GM12878 (cell line): ENCODE measurements at regions not wholly inside any gene's neighbourhood (a gene's known extent, or its start where the extent isn't known, plus 50 kb on each side); places are given as distances from the start of the nearest gene placed in this dataset.

Experiments
- ATAC-seq: fragments of 200-7000 bp; cut with Tn5 transposase; 3 replicates; pipeline ENCODE4 v1.9.1; 2020; ENCODE audit warnings: mild to moderate bottlenecking, moderate library complexity
- BruUV-seq: library from RNA; stranded (reverse); fragments of 400-500 nt; replicated peaks from 2 replicates; lab custom pipeline; 2021; lab: Mats Ljungman, UMichigan
- CTCF ChIA-PET: fragments of 300-600 bp; sonication (Branson Sonifier 250); formaldehyde crosslinking; extraction: SDS; loops from one replicate; lab custom pipeline; 2021; ENCODE audit warnings: inconsistent platforms; lab: Yijun Ruan, JAX
- POLR2A ChIA-PET: fragments of 350-600 bp; formaldehyde crosslinking; extraction: SDS; loops from one replicate; lab custom pipeline; 2021; ENCODE audit warnings: inconsistent platforms; lab: Charles Lee
- RAD21 ChIA-PET: fragments of 300-600 bp; sonication (Branson Sonifier 250); formaldehyde crosslinking; loops from one replicate; lab custom pipeline; 2023; ENCODE audit warnings: antibody characterized with exemption; ENCODE audit not compliant: unreplicated experiment; lab: Charles Lee
- SMC1A ChIA-PET: fragments of 300-600 bp; sonication (Branson Sonifier 250); formaldehyde crosslinking; loops from one replicate; lab custom pipeline; 2023; ENCODE audit not compliant: unreplicated experiment, uncharacterized antibody; lab: Charles Lee
- DNase-seq: peaks from one replicate; pipeline ENCODE4 v3.0.0-alpha.2; 2011; ENCODE audit warnings: low read depth, low spot score
- FAIRE-seq: peaks from 3 replicates; lab custom pipeline; 2011; peaks lifted over from hg19 to GRCh38; lab: Jason Lieb, UNC
- H2AFZ ChIP-seq: 2 replicates; pipeline ENCODE4 v1.6.0; 2011; ENCODE audit warnings: low read depth, low read length, control low read depth; ENCODE audit not compliant: control insufficient read depth
- H3K27ac ChIP-seq: 2 replicates; pipeline ENCODE4 v1.5.1; 2011; ENCODE audit warnings: control low read depth; ENCODE audit not compliant: control insufficient read depth, insufficient read depth
- H3K27me3 ChIP-seq, 2 experiments: replicated peaks in 1 of 2; 2 replicates each; pipeline versions ENCODE4 v1.6.0 to v1.6.1; 2011; ENCODE audit warnings: low read length in 1 of 2; ENCODE audit not compliant: control insufficient read depth in 2 of 2, insufficient read depth in 2 of 2
- H3K36me3 ChIP-seq, 2 experiments: 2 replicates each; pipeline ENCODE4 v1.5.1; 2011; ENCODE audit warnings: low read length in 1 of 2; ENCODE audit not compliant: control insufficient read depth in 2 of 2, insufficient read depth in 2 of 2
- H3K4me1 ChIP-seq: 2 replicates; pipeline ENCODE4 v1.6.1; 2011; ENCODE audit warnings: mild to moderate bottlenecking, low read length, moderate library complexity, mixed read lengths; ENCODE audit not compliant: control insufficient read depth, insufficient read depth
- H3K4me2 ChIP-seq: 2 replicates; pipeline ENCODE4 v1.6.0; 2011; ENCODE audit warnings: control low read depth; ENCODE audit not compliant: control insufficient read depth, insufficient read depth
- H3K4me3 ChIP-seq: fragments of 200-600 bp; sonication (generic); 2 replicates; pipeline ENCODE4 v1.5.1; 2016
- H3K79me2 ChIP-seq: 2 replicates; pipeline ENCODE4 v1.6.0; 2011; ENCODE audit warnings: low read length; ENCODE audit not compliant: control insufficient read depth, insufficient read depth
- H3K9ac ChIP-seq: 2 replicates; pipeline ENCODE4 v1.8.0; 2011; ENCODE audit warnings: low read length, control low read depth, mixed read lengths; ENCODE audit not compliant: control insufficient read depth, insufficient read depth
- H3K9me3 ChIP-seq: replicated peaks from 3 replicates; pipeline ENCODE4 v1.5.1; 2011; ENCODE audit warnings: mild to moderate bottlenecking, low read length; ENCODE audit not compliant: control insufficient read depth, insufficient read depth
- H4K20me1 ChIP-seq: 2 replicates; pipeline ENCODE4 v1.6.0; 2011; ENCODE audit not compliant: control insufficient read depth, insufficient read depth
- FOS ChIP-seq: IDR thresholded peaks from 3 replicates; pipeline ENCODE4 v1.6.1; 2011; ENCODE audit warnings: borderline replicate concordance; ENCODE audit not compliant: insufficient read length; ENCODE audit errors: extremely low read depth
- FOXM1 ChIP-seq: IDR thresholded peaks from 2 replicates; pipeline ENCODE4 v1.6.1; 2012; ENCODE audit warnings: low read depth, mild to moderate bottlenecking, inconsistent platforms, low read length, moderate library complexity
- KLF5 ChIP-seq: fragments of 450-650 bp; IDR thresholded peaks from 2 replicates; pipeline ENCODE4 v1.6.1; 2014; ENCODE audit warnings: mild to moderate bottlenecking; ENCODE audit not compliant: partially characterized antibody
- MEF2B ChIP-seq: fragments of 450-650 bp; IDR thresholded peaks from 2 replicates; pipeline ENCODE4 v1.6.1; 2018; ENCODE audit warnings: mild to moderate bottlenecking, moderate library complexity; ENCODE audit not compliant: partially characterized antibody, poor library complexity, severe bottlenecking
- RBBP5 ChIP-seq: fragments of 200-600 bp; sonication (generic); conservative IDR thresholded peaks from 2 replicates; pipeline ENCODE4 v1.6.1; 2016
- RELA ChIP-seq: fragments of 450-650 bp; IDR thresholded peaks from 2 replicates; pipeline ENCODE4 v1.8.0; 2014; ENCODE audit warnings: borderline replicate concordance; ENCODE audit not compliant: partially characterized antibody
- SMAD1 ChIP-seq: fragments of 450-650 bp; IDR thresholded peaks from 2 replicates; pipeline ENCODE4 v1.6.1; 2018; ENCODE audit warnings: mild to moderate bottlenecking, low read depth; ENCODE audit not compliant: partially characterized antibody
- SMARCA5 ChIP-seq: fragments of 450-650 bp; IDR thresholded peaks from 2 replicates; pipeline ENCODE4 v1.6.1; 2017; ENCODE audit warnings: mild to moderate bottlenecking
- TCF3 ChIP-seq: IDR thresholded peaks from 2 replicates; pipeline ENCODE4 v1.6.1; 2012; ENCODE audit warnings: low read depth, mild to moderate bottlenecking, low read length, borderline replicate concordance; ENCODE audit not compliant: insufficient read depth
- WRNIP1 ChIP-seq: IDR thresholded peaks from 2 replicates; pipeline ENCODE4 v1.6.1; 2011; ENCODE audit warnings: low read depth, low read length, improper control_type of control experiment, borderline replicate concordance
- ZNF384 ChIP-seq: IDR thresholded peaks from 2 replicates; pipeline ENCODE4 v1.6.1; 2012; ENCODE audit warnings: low read depth, mild to moderate bottlenecking, low read length, improper control_type of control experiment, borderline replicate concordance
- WGBS: methylation state at CpG from one replicate; pipeline ENCODE4 v1.1.6; 2016; ENCODE audit warnings: low lambda C conversion rate; ENCODE audit not compliant: insufficient replicate concordance, insufficient coverage; ENCODE audit errors: missing lambda C conversion rate; 5-methylcytosine and 5-hydroxymethylcytosine counted together
- in situ Hi-C: fragments of 300-500 bp; cut with MboI; formaldehyde crosslinking; loops from 9 replicates; pipeline ENCODE4 v1.14.3; 2018; ENCODE audit warnings: mixed read lengths
- intact Hi-C: fragments of 100-400 bp; cut with micrococcal nuclease; formaldehyde crosslinking; loops from one replicate; pipeline ENCODE4 v1.14.2; 2022; ENCODE audit not compliant: unreplicated experiment
- TF ChIP-seq, protein P1 (sequence below): fragments of 450-650 bp; IDR thresholded peaks from 2 replicates; pipeline ENCODE4 v1.6.1; 2017; ENCODE audit warnings: antibody characterized with exemption, mild to moderate bottlenecking, moderate library complexity
- TF ChIP-seq, protein P2 (sequence below): fragments of 450-650 bp; formaldehyde crosslinking; IDR thresholded peaks from 2 replicates; pipeline ENCODE4 v1.4.0; 2020; ENCODE audit warnings: mild to moderate bottlenecking, moderate library complexity

DNA sequence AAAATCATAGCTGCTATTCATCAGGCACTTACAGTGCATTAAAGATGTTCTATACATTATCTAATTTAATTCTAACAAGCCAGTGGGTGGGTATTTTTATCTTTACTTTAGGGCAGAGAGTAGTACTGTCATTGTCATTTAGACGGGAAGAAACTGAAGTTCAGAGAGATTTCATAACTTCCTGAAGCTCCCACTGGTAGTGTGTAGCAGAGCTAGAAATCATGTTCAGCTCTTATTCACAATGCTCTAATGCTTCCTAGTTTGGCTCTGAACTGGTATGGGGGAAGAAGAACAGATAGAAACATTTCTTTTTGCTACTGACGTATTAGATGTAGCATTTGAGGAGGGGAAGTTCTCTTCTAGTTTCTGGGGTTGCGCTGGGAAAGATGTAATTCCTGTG, 116.7 kb downstream of the CYP26A1 start (continued):
- TF ChIP-seq WRNIP1: no peak

DNA sequence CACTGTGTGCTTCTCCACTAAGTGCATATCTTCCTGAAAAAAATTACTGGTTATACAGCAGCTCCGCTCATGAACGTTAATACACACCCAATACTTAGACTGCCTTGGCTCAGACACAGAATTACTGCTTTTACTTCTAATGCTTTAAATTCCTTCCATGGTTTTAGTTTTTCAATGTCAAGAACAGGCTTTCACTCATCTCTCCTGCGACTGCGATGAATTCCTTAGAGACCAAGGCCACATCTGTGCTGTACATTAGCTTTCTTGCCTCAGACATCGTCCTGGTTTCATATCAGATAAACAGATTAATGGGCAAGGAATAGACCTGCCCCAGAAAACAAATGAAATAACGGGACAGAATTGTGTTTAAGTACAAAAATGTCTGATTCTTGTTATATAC, 120.2 kb downstream of the CYP26A1 start:
- in situ Hi-C loops: no loop called here
- no peak overlapping the region for H3K4me2 ChIP-seq
- FAIRE-seq (no peak), ATAC-seq (no peak)
- no peak overlapping the region for H3K27ac ChIP-seq
- RAD21 ChIA-PET: no interaction called here
- H3K4me3 ChIP-seq: no peak overlapping the region
- H3K9me3 ChIP-seq: no peaks in the 10 kb centered on the region
- no TSS peak for BruUV-seq
- intact Hi-C loops: no loop called here
- SMC1A ChIA-PET: interaction anchor here (1.2 kb wide), 1 partner anchor 12 kb away, joined by 3 read pairs; no protein-coding TSS in a partner anchor
- no peaks in the 10 kb centered on the region; a peak in 1 of 4 replicates for H3K27me3 ChIP-seq
- POLR2A ChIA-PET: no interaction called here
- H4K20me1 ChIP-seq: no peaks in the 10 kb centered on the region
- CTCF ChIA-PET: no interaction called here
- 56% methylated on average over 6 of the region's 6 CpGs for WGBS
- TF ChIP-seq, protein P1, sequence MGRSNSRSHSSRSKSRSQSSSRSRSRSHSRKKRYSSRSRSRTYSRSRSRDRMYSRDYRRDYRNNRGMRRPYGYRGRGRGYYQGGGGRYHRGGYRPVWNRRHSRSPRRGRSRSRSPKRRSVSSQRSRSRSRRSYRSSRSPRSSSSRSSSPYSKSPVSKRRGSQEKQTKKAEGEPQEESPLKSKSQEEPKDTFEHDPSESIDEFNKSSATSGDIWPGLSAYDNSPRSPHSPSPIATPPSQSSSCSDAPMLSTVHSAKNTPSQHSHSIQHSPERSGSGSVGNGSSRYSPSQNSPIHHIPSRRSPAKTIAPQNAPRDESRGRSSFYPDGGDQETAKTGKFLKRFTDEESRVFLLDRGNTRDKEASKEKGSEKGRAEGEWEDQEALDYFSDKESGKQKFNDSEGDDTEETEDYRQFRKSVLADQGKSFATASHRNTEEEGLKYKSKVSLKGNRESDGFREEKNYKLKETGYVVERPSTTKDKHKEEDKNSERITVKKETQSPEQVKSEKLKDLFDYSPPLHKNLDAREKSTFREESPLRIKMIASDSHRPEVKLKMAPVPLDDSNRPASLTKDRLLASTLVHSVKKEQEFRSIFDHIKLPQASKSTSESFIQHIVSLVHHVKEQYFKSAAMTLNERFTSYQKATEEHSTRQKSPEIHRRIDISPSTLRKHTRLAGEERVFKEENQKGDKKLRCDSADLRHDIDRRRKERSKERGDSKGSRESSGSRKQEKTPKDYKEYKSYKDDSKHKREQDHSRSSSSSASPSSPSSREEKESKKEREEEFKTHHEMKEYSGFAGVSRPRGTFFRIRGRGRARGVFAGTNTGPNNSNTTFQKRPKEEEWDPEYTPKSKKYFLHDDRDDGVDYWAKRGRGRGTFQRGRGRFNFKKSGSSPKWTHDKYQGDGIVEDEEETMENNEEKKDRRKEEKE: no peak
- no peak for TF ChIP-seq KLF5
- TF ChIP-seq WRNIP1: no peak
- no peak for TF ChIP-seq SMARCA5
- TF ChIP-seq MEF2B: no peak
- TF ChIP-seq ZNF384: no peak
- no peak for TF ChIP-seq RELA
- no peak for TF ChIP-seq TCF3
- no peak for TF ChIP-seq RBBP5
- no peak for TF ChIP-seq SMAD1
- TF ChIP-seq FOXM1: no peak
- TF ChIP-seq FOS: no peak
- TF ChIP-seq, protein P2, sequence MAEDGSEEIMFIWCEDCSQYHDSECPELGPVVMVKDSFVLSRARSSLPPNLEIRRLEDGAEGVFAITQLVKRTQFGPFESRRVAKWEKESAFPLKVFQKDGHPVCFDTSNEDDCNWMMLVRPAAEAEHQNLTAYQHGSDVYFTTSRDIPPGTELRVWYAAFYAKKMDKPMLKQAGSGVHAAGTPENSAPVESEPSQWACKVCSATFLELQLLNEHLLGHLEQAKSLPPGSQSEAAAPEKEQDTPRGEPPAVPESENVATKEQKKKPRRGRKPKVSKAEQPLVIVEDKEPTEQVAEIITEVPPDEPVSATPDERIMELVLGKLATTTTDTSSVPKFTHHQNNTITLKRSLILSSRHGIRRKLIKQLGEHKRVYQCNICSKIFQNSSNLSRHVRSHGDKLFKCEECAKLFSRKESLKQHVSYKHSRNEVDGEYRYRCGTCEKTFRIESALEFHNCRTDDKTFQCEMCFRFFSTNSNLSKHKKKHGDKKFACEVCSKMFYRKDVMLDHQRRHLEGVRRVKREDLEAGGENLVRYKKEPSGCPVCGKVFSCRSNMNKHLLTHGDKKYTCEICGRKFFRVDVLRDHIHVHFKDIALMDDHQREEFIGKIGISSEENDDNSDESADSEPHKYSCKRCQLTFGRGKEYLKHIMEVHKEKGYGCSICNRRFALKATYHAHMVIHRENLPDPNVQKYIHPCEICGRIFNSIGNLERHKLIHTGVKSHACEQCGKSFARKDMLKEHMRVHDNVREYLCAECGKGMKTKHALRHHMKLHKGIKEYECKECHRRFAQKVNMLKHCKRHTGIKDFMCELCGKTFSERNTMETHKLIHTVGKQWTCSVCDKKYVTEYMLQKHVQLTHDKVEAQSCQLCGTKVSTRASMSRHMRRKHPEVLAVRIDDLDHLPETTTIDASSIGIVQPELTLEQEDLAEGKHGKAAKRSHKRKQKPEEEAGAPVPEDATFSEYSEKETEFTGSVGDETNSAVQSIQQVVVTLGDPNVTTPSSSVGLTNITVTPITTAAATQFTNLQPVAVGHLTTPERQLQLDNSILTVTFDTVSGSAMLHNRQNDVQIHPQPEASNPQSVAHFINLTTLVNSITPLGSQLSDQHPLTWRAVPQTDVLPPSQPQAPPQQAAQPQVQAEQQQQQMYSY (CRISPR knock-in tag): no peak
- TF ChIP-seq, all 136 proteins: peak for 0
- Histone ChIP-seq H3K9ac (no peak overlapping the region), H3K4me1 (peaks cover 7% of the 10 kb centered on the region), H3K36me3 (no peaks in the 10 kb centered on the region), H3K79me2 (no peaks in the 10 kb centered on the region), H2AFZ (no peak overlapping the region)
- no peak for DNase-seq
